Fibroblast of gingiva (primary cell): ENCODE measurements at regions not wholly inside any gene's neighbourhood (a gene's known extent, or its start where the extent isn't known, plus 50 kb on each side); places are given as distances from the start of the nearest gene placed in this dataset.

Experiments
- DNase-seq: peaks from one replicate; pipeline ENCODE4 v3.0.0-alpha.2; 2011; ENCODE audit warnings: low read depth

DNA sequence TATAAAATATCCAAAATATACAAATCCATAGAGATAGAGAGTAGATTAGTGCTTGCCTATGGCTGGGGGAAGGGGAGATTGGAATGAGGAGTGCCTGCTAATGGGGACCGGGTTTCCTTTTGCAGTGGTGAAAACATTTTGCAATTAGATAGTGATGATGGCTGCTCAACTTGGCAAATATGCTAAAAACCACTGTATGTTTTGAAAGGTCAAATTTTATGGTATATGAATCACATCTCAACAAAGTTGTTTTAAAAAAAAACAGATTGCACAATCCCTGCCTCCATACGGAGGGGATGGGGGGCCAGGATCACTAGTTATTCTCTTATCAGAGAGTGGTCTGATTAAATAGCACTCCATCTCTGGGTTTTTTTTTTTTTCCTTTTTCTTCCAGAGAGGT lies 76.9 kb upstream of the RIPOR2 start:
- DNase-seq: peak; percentile 86

DNA sequence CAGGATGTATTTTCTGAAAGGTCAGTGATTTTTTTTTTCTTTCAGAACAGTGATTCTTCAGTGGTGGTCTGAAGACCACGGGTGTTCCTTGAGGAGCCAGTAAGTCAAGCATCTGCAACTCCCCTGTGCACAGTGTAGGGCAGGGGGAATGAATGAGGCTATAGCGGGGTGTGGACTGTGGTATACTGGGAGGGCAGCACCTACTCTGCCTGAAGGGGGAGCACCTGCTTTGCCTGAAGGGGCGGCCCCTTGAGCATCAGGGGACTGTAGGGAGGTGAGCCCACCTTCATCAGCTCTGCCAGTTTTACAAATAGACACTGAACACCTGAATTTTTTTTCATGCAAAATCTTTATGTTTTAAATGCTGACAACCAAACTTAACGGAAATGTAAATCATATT lies 77.5 kb upstream of the RIPOR2 start:
- no peak for DNase-seq

DNA sequence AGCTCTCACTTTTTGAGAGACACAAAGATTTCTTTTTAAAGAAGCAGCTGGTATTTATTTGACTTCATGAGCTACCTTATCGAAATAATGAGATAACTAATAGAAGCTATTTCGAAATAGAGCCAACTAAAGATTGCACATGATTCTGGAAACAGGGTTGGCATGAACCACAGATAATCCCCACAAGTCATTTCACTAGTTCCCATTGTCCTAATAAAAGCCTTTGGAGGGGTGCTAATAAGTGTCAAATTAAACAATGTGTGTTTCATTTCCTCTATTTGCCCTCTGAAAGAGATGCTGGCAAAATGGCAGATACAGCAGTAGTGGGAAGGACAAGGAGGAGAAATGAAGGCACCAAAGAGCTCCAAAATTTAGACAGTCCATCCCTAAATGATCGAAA lies 78.6 kb upstream of the RIPOR2 start:
- peak; percentile 39 for DNase-seq

DNA sequence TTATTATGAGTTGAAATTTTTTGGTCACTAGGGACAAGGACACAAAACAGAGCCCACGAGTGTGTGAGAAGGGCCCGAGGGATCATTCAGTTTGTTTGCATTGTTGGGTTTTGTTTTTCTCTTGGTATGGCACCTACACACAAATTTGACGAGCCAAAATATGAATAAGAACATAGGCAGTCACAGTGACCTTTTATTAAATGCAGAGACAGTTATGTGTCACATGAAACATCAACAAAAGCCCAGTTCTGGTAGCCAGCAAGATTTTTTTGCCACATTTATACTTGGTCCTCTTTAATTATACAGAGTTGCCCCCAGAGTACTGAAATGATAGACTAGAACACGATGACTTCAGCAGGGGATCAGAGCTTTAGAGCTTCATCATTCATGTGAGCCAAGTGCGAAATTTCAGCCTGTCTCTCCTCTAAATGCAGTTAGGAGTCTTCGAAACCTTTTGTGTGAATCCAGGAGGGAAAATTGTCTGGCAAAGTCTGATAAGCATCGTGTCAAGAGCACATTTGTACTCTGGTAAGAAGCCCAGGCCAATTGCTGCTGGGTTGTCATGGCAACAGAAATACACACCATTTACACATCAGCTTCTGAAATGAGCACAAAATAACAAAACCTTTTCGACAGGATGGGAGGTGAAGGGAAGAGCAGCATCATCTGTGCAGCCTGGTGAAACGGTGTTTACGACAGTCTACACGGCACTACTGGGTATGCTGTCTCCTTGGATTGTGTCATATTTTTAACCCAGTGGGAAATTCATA lies 79.2 kb upstream of the RIPOR2 start:
- peak; percentile 94 for DNase-seq

DNA sequence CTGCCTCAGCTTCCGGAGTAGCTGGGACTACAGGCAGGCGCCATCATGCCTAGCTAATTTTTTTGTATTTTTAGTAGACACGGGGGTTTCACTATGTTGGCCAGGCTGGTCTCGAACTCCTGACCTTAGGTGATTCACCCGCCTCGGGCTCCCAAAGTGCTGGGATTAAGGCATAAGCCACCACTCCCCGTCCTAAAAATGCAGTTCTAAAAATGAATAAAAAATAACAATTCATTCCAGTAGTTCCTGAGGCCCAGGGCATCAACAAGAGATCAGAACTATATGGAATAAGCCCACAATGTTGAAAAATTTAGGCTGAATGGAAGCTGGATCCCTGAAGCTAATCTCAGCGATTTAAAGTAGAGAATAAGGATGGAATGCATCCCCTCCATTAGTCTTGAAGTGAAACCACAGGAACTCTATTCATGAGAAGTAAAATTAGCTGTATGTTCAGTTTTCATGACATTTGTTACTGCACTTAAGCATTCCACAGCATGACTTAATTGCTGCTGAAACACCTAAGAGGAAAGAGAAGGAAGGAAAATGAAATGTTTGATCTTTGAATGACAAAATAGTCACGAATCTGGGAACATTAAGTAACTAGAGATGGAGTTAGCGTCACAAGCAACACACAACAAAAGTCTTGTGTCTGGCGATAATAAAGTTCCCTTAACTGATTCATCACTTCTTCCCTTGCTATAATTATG lies 80.4 kb upstream of the RIPOR2 start:
- peak; percentile 25 for DNase-seq

DNA sequence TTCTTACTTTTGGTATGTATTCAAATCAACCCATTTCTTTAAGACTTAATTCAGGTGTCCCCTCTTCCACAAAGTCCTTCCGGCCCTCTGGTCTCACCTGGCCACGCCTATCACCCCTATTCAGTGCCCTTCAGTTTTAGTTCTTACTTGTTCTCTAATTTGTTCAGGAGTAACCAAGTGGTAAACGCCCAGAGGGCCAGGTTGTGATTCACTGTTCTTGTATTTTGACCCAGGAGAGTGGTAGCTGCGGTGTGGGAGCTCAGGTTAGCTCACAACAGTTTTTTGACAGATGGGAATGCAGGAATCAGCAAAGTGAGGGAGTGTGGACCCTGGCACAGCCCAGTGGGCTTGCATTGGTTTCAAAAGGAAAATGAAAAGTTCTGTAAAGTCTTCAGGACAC lies 81.7 kb upstream of the RIPOR2 start:
- DNase-seq: no peak

DNA sequence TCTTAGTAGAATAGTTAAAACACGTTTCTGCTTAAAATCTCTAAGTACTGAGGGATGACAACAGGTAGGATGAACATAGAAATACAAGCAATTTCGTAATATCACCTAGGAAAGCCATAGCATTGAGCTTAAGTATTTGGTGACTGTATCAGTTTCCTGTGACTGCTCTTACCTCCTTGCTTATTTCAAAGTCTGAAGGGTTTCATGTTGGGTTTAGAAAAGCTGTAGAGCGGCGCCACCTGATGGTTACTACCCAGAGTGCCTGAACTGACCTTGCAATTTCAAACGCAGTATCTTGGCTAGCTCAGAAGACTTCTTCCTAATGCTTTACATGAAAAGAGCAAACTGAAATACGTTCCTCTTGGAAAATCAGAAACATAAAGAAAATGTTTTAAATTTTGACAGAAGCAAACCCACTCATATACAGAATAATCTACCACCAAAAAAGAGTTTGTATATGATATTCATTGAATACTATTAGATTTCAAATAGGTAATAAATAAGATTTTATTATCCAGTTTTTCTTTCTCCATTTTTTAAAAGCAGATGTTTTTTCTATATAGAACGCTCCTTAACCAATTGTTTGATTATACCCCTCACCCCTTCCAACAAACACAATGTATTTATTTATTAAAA lies 82.3 kb upstream of the RIPOR2 start:
- DNase-seq: peak; percentile 42

DNA sequence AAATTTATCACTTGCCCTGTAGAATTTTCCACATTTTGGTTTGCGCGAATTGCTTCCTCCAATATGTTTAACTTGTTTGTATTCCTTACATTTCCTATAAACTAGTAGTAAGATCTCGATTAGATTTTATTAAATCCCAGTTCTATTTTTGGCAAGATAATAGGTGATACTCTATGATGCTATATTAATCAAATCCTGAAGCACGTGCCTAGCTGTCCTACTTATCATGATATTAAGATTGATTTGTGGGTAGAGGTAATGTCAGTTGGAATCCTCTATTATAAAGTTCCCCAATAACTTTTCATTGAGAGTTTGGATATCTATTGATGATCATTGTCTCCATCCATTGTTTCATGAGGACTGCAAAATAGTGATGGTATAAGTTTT lies 82.8 kb upstream of the RIPOR2 start:
- DNase-seq: no peak

DNA sequence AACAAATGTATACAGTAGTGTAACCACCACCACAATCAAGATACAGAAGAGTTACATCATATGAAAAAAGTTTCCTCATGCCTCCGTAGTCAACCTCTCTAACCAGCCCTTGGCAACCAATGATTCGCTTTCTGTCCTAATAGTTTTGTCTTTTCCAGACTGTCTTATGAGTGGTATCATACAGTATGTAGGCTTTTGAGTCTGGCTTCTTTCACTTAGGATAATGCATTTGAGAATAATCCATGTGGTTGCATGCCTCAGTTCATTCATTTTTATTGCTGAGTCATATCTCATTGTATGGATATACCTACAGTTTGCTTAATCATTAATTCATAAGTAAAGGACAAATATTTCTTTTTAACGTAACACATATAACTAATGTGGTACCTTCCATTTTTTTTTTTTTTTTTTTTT lies 86.4 kb upstream of the RIPOR2 start:
- peak; percentile 44 for DNase-seq

DNA sequence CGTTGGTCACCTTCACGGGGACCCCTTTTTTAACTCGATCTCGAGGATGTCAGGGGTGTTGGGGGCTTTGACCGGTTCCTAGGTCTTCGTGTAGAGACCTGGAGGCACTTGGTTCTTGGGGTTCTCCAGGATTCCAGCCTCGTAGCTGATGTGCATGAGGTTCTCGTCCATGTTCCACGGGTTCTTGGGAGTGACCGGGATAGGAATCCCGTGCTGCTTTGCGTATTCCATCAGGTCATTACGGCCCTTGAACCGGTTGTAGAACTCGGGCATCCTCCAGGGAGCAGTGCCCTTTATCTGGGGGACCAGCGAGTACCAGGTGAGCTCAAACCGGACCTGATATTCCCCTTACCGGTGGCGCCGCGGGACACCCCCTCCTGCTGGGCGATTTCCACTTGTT lies 88.0 kb upstream of the RIPOR2 start:
- DNase-seq: no peak

DNA sequence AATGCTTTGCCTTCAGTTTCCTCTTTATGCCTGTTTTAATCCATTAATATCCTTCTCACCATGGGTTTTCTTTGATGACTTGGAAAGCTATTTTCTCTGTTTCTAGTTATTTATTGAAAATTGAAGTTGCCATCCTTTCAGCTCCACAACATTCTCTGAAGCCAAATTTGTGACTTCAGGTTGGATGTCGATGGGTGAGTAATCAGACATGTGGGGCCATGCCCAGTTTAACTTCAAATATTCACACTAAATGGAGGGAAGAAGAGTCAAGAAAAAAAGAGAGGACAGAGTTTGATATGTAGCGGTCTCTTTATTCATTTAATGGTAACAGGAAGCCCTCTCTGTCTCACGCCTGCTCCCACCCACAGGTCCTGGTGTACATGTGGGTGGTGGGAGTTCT lies 89.1 kb upstream of the RIPOR2 start:
- DNase-seq: no peak

DNA sequence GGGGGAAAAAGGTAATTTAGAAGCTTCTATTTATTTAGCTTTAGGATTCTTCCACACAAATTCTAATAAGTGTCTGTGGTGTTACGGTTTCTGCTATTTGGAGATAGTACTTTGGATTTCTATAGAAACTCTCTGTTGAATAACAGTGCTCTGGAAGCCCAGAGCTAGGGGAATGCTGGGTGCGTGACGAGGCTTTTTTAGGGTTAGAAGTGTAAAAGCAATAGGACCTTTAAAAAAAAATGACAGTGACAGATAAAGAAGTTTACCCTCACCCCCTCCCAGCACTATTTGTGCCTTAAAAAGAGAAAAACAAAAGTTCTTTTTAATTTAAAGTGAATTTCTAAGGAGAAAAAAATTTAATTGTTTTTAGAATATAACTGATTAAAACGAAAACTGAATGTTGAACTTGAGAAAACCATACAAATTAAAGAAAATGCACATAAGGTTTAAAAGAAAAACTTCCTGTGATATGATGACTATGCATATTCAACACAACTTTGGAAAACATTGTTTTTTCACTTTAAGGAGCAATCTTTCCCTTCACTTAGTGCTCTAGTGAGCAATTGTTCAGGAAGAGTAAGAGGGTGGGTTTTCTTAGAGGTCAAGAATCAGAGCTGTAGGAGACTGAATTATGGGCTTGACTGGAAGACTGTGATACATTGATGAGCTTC lies 89.6 kb upstream of the RIPOR2 start:
- DNase-seq: no peak

DNA sequence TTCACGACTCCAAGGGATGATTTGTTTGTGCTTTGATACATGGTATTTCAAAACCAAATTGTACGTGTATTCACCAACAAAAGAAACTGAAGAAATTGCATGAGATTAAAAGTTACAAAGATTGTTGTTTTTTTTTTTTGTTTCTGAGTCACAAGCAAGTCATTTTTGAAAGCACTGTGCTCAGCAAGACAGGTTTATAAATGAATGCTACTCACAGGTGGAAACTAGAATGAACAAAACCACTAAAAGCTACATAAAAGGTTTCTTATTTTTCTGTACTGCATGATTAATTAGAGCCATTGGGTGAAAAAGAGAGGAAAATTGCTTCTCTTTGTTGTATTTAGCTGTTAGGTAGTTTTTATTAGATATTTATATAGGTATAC lies 90.2 kb upstream of the RIPOR2 start:
- DNase-seq: no peak

DNA sequence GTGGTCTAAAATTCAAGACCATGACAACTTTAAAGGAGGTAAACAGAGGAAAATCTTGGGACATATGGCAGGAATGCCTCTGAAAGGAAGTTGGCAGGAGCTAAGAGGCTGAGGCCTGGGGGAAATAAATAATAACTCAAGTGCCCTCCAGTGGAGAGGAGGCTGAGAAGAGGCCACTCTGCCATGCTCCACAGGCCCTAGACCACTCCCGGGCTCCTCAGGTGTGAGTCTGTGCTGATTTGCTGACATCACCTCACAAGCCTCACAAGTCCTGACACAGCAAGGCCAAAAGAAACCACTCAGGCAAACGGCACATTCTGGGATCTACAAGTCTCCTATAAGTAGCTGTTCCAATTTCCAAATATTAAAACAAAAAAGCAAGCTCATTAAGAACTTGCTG lies 91.0 kb upstream of the RIPOR2 start:
- DNase-seq: no peak

DNA sequence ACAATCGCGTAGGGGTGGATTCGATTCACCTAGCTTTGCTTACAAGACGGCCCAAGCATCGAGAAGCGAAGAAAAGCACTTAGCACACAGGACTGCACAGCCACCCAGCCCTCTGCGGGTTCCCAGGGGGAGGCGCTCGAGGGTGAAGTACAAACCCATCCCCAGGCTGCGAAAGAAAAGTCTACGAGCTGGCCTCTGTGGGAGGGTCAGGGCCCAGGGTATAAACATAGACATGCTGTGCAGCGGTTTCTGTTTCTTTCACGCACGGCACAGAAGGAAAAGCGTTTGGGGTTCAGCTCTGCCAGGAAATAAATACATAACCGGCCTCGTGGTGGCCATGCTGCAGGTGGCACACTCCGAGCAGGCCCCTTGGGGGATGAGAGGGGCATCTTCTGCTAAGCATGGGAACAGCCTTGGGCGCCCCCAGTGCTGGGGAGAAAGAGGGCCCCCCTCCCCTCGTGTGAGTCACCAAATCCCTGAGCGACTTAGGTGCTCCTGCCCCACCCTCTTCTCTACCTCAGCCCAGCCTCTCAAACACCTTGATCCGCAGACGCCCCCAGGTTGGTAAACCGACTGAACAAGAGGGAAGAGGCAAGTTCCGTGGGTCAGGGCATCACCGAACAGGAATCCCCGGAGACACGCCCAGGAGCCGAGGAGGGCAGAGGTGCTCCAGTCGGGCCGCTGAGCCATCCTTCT lies 91.6 kb upstream of the RIPOR2 start:
- DNase-seq: no peak

DNA sequence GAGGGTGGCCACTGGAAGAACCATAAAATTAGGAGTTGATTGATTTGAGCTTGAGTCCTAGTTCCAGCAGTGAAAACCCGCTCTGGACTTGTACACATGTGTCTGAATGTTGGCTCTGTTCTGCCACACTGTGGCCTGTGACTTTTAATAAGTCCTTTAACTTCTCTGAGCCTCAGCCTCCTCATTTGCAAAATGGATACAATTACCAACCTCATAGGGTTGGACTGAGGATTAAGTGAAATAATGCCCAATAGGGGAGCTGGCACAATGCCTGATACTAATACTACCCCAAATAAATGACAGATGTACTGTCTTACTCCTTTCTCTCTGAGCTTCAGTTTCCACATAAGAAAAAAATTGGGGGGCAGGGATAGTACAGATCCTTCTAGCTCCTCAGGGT lies 92.6 kb upstream of the RIPOR2 start:
- no peak for DNase-seq

DNA sequence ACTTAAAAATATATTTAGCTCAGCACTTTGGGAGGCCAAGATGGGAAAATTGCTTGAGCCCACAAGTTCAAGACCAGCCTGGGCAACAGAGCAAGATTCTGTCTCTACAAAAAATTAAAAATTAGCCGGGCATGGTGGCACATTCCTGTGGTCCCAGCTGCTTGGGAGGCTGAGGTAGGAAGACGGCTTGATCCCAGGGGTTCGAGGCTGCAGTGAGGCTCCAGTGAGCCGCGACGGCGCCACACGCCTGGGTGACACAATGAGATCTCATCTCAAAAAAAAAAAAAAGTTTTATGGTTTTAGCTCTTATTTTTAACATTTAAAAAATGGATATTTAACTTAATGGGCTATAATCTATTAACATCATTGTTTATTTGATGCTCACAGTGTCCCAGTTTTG lies 97.2 kb upstream of the RIPOR2 start:
- DNase-seq: no peak

DNA sequence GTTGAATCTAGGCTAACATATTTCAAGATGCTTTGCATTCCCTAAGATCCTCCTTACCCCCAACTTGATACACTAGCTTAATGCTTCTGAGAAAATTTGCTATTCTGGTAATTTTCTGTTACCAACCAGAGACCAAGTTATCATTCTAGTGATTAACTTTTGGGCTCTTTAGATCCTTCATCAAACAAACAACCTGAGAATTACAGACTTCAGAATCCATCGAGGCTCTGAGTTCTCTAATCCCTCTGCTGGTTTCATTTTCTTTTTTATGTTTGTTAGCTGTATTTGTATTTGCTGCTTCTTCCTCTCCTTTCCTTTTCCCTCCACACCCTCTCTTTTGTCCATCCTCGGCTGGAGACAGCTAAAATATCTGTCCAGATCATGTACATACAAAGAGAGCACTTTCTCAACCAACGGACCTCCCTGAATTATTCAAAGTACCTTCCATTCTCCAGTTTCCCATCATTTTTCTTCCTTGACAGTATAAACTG lies 98.7 kb upstream of the RIPOR2 start:
- DNase-seq: no peak

DNA sequence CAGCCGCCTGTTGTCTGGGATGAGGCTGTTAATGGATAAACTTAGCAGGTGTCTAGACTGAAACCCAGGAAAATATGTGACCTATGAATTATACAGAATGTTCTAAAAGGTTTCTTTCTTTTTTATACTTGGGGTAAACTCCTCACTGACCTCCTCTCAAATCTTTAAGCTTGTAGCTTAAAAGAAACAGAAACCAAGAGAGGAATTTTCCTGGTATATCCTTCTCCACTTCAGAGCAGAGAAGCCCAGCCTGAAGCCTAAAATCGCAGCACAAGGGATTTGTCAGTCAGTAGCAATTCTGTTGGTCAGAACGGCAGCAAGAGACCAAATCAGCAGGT lies 99.4 kb upstream of the RIPOR2 start:
- DNase-seq: no peak

DNA sequence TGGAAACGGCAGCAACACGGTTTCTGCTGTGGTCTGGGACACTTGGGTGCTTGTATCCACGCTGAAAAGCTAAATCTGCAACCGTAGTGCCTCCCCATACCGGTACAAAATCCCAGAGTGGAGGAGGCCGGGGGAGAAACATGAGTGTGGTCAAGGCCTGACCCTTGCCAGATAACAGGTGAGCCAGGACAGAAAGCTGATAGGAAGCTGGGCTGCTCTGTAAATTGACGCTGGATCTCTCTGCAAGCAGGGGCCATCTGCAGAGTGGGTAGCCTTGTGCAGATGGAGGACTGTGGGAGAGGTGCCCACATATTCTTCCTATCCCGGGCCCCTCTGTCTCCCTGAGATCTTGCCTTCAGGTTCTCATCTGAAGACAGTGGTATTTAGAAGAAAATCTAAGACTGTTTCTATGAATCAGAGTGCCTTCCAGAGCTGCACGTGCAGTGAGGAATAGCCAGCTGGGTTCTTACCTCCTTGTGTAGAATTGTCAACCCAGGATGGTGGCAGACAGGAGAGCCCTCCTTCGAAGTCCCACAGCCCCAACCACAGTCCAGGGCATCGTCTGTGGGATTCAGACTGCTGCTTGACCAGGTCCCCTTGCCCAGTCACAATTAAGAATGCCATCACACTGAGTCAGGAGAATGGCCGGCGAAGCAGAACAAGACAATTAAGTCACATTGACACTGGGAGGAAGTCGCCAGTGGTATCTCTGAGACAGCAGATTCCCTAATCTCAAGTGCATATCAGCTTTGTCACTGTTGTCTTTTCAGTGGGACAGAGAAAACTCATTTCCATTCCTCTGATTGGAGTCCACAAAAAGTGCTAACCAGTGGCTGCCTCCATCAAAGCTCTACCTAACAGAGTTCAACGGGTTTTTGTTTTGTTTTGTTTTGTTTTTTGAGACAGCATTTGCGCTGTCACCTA lies 100.0 kb upstream of the RIPOR2 start:
- no peak for DNase-seq

DNA sequence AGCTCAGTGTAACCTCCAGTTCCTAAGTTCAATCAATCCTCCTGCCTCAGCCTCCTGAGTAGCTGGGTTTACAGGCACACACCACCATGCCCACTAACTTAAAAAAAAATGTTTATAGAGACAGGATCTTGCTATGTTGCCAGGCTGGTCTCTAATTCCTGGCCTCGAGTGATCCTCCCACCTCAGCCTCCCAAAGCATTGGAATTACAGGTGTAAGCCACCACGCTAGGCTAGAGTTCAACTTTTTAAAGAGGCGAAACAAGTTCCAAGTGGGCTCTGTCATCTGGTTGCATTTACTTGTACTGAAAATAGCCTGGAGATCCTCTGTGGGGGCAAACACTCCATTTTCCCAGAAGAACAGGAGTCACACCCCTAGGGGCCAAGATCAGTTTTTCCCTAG lies 100.7 kb upstream of the RIPOR2 start:
- no peak for DNase-seq
